NCI-H510A (cell line): ENCODE measurements at regions not wholly inside any gene's neighbourhood (a gene's known extent, or its start where the extent isn't known, plus 50 kb on each side); places are given as distances from the start of the nearest gene placed in this dataset.
"Not testable (repeated sequence)": the region's sequence is repeated elsewhere in the genome, so short reads cannot be mapped to it uniquely, and the experiment has no call there.

Experiments used
- DNase-seq: peaks from one replicate; lab custom pipeline; 2025; lab: John Stamatoyannopoulos, UW

GRCh38 chr14:25551674-25552073 is 501.7 kb upstream of the STXBP6 start:
- no peak for DNase-seq

GRCh38 chr14:25546826-25547225 is 496.9 kb upstream of the STXBP6 start:
- no peak for DNase-seq

- DNase-seq: no peak
These were observed 488.0 kb upstream of the STXBP6 start for GRCh38 chr14:25537846-25538455.

DNA sequence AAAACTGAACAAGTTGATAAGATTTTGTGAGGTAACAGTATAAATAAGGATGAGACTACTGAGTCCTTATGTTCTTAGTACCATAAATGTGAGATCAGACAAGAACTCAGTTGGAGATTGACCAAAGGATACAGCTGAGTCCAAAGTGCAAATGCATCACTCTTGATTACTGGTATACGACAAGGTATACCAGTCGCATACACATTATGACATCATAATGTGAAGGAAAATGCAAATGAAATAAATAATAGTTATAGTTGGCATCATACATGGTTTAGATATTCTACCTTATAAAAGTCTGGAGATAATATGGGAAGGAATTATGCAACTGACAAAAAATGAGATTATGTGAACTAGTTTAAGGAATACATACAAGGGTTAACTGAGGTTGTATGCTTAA is 476.3 kb upstream of the STXBP6 start:
- no peak for DNase-seq

DNA sequence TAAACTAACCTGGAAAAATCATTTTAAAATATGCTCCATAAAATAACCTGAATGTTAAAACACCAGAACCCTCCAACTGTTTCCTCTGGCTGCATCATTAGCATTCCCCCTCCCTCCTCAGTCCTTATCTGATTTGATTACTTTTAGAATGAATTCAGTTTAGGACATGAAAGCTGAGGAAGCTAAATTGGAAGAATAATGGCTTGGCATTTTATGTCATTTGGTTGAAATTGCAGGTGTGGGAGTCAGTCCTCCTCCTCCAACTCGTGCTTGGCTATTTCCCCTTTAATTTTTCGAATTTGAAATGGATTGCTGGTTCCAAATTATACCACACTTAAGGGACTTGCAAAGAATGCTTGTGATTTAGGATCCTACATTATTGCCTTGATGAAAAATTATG is 473.0 kb upstream of the STXBP6 start:
- DNase-seq: no peak

DNA sequence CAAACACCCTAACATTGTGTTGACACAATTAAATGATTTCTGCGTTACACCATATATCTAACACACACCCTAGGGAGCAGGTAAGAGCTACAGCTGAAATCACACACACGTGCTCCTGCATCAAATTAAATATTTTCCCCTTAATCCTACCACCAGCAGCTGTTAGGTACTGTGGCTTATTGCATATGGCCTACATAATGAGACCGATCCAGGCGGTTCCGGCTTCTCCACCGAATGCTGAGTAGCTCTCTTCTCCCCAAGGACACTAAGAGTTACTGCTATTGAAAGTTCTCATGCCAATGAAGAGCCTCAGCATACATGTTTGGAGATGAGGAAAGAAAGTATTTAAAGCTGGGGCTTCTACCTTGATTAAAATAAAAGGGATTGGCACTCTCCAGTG is 472.2 kb upstream of the STXBP6 start:
- no peak for DNase-seq

- no peak for DNase-seq
These were observed 471.7 kb upstream of the STXBP6 start for GRCh38 chr14:25521616-25522015.

DNA sequence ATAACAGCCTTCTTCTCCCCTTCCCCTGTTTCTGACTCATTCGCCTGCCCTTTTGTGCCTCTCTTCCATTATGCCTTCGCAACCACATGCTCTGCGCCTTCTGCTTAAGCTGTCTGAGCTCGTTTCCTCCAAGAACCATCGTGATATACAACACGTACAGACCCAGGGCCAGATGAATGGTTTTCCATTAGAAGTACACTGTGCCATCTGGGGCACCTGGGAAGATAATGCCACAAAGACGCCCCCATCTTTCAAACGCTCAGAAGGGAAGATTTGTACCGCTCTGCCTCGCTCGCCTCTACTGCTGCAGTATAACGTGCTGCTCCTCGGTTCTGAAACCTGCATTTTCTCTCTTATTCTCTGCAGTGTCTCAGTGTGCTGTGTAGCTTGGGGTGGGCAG is 470.9 kb upstream of the STXBP6 start:
- no peak for DNase-seq

- no peak for DNase-seq
These were observed 468.4 kb upstream of the STXBP6 start for GRCh38 chr14:25518364-25518763.

GRCh38 chr14:25516838-25517237 is 466.9 kb upstream of the STXBP6 start:
- DNase-seq: no peak

DNA sequence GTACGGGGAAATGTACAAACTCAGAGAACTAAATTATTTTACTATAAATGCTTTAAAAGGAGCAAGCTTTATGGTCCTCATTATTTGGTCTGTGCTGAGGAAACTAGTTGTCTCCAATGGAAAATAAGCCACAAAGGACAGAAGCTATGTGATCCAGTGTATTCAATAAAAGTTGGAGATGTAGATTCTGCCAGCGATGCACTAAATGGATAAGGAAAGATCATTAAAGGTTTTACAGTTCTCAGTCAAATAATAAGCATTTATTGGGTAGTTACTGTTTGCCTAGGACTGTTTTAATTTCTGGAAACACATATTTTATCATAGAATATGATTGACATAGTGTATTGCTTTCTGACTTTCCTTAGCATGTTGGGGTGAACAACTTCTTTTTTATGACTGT is 458.9 kb upstream of the STXBP6 start:
- no peak for DNase-seq

- no peak for DNase-seq
These were observed 451.8 kb upstream of the STXBP6 start for GRCh38 chr14:25501749-25502148.

- no peak for DNase-seq
These were observed 439.0 kb upstream of the STXBP6 start for GRCh38 chr14:25488961-25489360.

DNA sequence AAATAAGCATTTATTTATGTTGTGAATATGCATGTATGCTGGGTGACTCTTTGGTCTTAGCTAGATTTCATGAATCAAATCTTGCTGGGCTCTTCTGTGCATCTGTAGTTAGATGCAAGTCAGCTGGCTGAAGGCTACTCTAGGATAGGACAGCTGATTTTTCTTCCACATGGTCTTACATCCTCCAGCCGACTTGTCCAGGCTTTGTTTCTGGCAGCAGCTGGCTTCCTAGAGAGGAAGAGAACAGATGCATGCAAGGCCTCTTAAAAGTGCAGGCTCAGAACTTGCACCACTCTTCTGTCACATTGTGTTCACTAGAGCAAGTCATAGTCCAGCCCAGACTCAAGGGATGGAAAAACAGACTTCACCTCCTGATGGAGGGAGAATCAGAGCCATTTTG is 435.4 kb upstream of the STXBP6 start:
- DNase-seq: no peak

DNA sequence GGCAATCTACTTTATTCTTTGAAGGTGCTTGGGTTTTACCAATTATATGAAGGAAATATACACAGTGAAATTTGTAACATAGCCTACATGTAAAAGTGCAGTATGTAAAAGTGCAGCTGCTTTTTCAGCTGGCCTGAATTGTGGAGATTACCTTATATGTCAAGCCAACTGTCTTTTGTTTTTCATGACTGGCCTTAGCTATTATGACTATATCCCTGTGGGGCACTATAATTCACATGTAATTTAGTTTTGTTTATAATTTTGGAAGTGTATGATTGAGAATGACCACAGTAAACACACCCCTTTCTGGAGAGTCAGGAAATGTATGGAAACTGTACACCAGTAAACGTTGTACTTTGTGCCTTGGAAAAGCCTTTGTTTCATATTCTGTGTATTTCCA is 435.0 kb upstream of the STXBP6 start:
- DNase-seq: no peak

- no peak for DNase-seq
These were observed 434.3 kb upstream of the STXBP6 start for GRCh38 chr14:25484235-25484634.

DNA sequence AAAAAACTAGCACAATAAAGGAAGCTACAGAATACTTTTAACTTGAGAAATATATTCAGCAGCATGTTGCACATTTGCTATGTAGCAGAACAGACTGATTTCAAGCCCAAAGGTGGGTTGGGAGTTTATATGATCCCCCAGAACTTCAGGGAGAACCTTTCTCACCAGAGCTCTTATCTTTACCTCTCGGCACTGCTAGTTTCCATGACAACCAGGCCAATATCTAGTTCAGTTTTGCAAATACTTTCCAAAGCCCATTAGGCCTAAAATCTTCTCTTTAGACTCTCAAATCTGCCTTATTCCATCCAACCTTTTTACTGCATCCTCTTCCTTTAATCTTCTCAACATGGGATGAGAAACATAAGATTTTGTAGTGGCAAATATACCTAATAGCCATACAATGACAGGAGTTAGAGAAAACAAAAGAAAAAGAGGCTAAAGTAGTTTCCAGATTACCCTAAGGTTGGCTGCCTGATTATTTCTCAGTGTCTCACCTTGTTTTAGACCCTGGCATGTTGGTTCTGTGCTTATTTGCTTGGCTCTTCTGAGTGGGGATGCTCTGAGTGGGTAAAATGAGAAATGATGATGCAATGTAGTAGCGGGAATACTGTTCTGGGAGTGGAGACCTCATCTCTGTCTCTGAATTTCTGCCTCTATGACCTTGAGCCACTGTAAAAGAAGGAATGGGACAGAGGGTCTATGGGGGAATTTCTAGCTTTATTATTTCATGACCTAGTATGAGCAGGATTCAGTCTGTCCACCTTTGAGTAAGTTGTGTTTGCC is 427.6 kb upstream of the STXBP6 start:
- DNase-seq: no peak

GRCh38 chr14:25472700-25473099 is 422.8 kb upstream of the STXBP6 start:
- no peak for DNase-seq

- DNase-seq: no peak
These were observed 414.8 kb upstream of the STXBP6 start for GRCh38 chr14:25464772-25465171.

GRCh38 chr14:25464078-25464477 is 414.1 kb upstream of the STXBP6 start:
- no peak for DNase-seq

- DNase-seq: no peak
These were observed 413.5 kb upstream of the STXBP6 start for GRCh38 chr14:25463480-25463879.

GRCh38 chr14:25461780-25462179 is 411.8 kb upstream of the STXBP6 start:
- DNase-seq: no peak

DNA sequence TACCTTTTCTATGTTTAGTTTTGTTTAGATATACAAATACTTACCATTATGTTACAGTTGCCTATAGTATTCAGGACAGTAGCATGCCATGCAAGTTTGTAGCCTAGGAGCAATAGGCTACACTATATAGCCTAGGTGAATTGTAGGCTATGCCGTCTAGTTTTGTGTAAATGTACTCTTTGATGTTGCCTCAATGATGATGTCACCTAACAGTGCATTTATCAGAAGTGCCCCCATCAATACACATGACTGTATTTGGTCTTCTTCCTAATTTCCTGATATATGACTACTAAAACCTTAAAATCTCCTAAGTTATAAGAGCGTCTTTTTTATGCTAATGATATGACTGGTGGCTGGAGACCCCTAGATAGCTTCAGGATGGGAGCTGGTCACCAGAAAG is 394.4 kb upstream of the STXBP6 start:
- no peak for DNase-seq

GRCh38 chr14:25440382-25440781 is 390.4 kb upstream of the STXBP6 start:
- DNase-seq: not testable (repeated sequence)
